ENCODE measurements at regions not wholly inside any gene's neighbourhood (a gene's known extent, or its start where the extent isn't known, plus 50 kb on each side); places are given as distances from the start of the nearest gene placed in this dataset.

DNA sequence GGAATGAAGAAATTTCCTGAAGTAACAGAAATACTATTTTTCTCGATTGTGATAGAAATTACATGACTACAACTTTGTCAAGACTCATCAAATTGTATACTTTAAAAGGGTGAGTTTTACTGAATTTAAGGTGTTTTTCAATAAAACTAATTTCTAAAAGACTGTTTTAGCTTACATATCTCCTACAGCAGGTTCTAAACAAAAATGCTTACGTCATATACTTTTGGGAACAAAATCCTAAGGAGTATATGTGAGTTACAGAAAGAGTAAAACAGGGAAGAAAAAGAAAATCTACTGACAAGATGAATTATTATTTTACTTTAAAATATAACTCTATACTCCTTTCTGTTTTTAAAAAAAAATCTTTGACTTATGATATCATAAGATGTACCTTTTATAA is 660.3 kb upstream of the PKDCC start:
- TF ChIP-seq, protein P1, sequence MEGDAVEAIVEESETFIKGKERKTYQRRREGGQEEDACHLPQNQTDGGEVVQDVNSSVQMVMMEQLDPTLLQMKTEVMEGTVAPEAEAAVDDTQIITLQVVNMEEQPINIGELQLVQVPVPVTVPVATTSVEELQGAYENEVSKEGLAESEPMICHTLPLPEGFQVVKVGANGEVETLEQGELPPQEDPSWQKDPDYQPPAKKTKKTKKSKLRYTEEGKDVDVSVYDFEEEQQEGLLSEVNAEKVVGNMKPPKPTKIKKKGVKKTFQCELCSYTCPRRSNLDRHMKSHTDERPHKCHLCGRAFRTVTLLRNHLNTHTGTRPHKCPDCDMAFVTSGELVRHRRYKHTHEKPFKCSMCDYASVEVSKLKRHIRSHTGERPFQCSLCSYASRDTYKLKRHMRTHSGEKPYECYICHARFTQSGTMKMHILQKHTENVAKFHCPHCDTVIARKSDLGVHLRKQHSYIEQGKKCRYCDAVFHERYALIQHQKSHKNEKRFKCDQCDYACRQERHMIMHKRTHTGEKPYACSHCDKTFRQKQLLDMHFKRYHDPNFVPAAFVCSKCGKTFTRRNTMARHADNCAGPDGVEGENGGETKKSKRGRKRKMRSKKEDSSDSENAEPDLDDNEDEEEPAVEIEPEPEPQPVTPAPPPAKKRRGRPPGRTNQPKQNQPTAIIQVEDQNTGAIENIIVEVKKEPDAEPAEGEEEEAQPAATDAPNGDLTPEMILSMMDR (IDR thresholded peaks at IDR 0.05) = no peak
- no peak for TF ChIP-seq POLR2A (IDR thresholded peaks at IDR 0.05)

Data from uterus (tissue), 2 donors.